PFSK-1 (cell line): ENCODE measurements at regions not wholly inside any gene's neighbourhood (a gene's known extent, or its start where the extent isn't known, plus 50 kb on each side); places are given as distances from the start of the nearest gene placed in this dataset.

Experiments used
- FOXP2 ChIP-seq: optimal IDR thresholded peaks from 2 replicates; pipeline ENCODE3; 2011; ENCODE audit warnings: borderline replicate concordance, control low read depth, inconsistent platforms; ENCODE audit not compliant: insufficient read depth; ENCODE audit errors: extremely low read length, extremely low read depth
- POLR2AphosphoS5 ChIP-seq: IDR thresholded peaks from 2 replicates; pipeline ENCODE4 v1.6.1; 2012; ENCODE audit warnings: low read depth, mild to moderate bottlenecking, control low read depth, low read length, moderate library complexity
- REST ChIP-seq, 2 experiments: IDR thresholded peaks; 2 replicates each; pipeline versions ENCODE4 v1.6.1 to v1.8.0; 2011 to 2012; ENCODE audit warnings: low read depth in 2 of 2, low read length in 2 of 2, control low read depth in 1 of 2, inconsistent platforms in 1 of 2, mild to moderate bottlenecking in 1 of 2, moderate library complexity in 1 of 2; ENCODE audit not compliant: insufficient read depth in 1 of 2
- SIN3A ChIP-seq: IDR thresholded peaks from 2 replicates; pipeline ENCODE4 v1.6.1; 2012; ENCODE audit warnings: mild to moderate bottlenecking, low read length, moderate library complexity, borderline replicate concordance; ENCODE audit not compliant: insufficient read depth
- TAF1 ChIP-seq: IDR thresholded peaks from 2 replicates; pipeline ENCODE4 v1.6.1; 2012; ENCODE audit warnings: low read length, control low read depth, borderline replicate concordance; ENCODE audit not compliant: insufficient read depth

- TF ChIP-seq TAF1 (no peak), POLR2AphosphoS5 (no peak), SIN3A (no peak), REST (IDR thresholded peaks at IDR 0.05; ENCODE audit: insufficient read depth in 1 of 2, low read depth in 2 of 2, low read length in 2 of 2) (no peak), FOXP2 (no peak)
Measured at GRCh38 chr12:19633194-19633593, 193.9 kb downstream of the AEBP2 start.

DNA sequence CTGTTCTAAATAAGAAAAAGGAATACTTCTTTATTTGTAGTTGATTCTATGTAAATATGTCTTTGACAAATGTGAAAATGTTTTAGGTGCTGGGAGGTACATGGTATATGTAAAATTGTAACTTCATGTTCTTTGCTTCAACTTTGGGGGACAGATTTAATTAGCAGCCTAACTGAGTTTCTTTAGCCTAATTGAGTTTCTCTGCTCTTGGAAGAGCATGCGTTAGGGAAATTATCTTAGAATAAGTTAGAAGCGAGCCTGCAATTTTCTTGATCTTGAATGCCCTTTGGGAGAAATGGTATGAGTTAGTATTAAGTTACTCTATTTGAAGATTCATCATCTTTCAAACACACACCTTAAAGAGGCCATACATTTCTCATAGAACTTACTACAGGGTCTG lies 194.3 kb downstream of the AEBP2 start:
- TF ChIP-seq SIN3A (no peak), POLR2AphosphoS5 (no peak), FOXP2 (no peak), REST (IDR thresholded peaks at IDR 0.05; ENCODE audit: insufficient read depth in 1 of 2, low read depth in 2 of 2, low read length in 2 of 2) (no peak), TAF1 (no peak)

DNA sequence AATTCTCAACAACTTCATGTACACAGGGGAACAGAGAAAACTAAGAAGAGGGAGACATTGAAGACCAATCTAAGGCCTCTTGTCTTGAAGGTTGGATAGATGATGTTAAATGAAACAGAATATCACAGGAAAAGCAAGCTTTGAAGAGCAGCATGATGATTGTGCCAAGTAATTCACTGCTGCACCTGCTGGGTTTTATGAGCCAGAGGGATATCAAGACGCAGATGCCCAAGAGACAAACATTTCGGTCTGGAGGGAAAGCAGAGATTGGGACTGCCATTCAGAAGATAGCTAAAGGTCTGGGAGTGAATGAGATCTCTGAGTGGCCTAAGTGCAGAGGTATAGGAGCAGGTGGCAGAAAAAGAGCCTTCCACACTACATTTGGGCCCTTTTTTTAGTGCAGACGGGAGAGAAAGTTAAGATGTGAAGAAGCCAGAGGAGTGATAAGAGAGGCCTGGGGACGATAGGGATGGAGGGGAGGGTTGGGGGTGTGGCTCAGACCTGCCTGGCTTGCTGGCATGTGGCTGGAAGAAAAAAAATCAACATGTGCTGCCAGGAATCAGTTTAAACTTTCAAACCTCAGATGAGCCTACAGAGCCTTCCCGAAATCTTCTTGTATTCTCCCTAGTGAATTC lies 200.6 kb downstream of the AEBP2 start:
- TF ChIP-seq TAF1 (no peak), SIN3A (no peak), POLR2AphosphoS5 (no peak), FOXP2 (no peak), REST (IDR thresholded peaks at IDR 0.05; ENCODE audit: insufficient read depth in 1 of 2, low read depth in 2 of 2, low read length in 2 of 2) (no peak)

- TF ChIP-seq SIN3A (no peak), TAF1 (no peak), REST (IDR thresholded peaks at IDR 0.05; ENCODE audit: insufficient read depth in 1 of 2, low read depth in 2 of 2, low read length in 2 of 2) (no peak), POLR2AphosphoS5 (no peak), FOXP2 (no peak)
Measured at GRCh38 chr12:19641235-19642080, 202.2 kb downstream of the AEBP2 start.
